IMR-90 (cell line): ENCODE measurements at regions not wholly inside any gene's neighbourhood (a gene's known extent, or its start where the extent isn't known, plus 50 kb on each side); places are given as distances from the start of the nearest gene placed in this dataset.

Experiments
- ATAC-seq: fragments of 200-7000 bp; cut with Tn5 transposase; 2 replicates; pipeline ENCODE4 v1.9.1; 2020; ENCODE audit warnings: low read depth, mild to moderate bottlenecking, moderate library complexity
- BruUV-seq: library from RNA; stranded (reverse); fragments of 400-500 nt; replicated peaks from 2 replicates; lab custom pipeline; 2021; lab: Mats Ljungman, UMichigan
- CTCF ChIA-PET: fragments of 300-600 bp; formaldehyde crosslinking; extraction: SDS; loops from one replicate; lab custom pipeline; 2021; ENCODE audit warnings: antibody characterized with exemption; lab: Yijun Ruan, JAX
- POLR2A ChIA-PET: fragments of 300-600 bp; sonication (Branson Sonifier 250); formaldehyde crosslinking; loops from one replicate; lab custom pipeline; 2022; ENCODE audit warnings: antibody characterized with exemption; ENCODE audit not compliant: unreplicated experiment; lab: Charles Lee
- DNase-seq: peaks from one replicate; pipeline ENCODE4 v3.0.0; 2013
- H2AFZ ChIP-seq: replicated peaks from 2 replicates; pipeline ENCODE3; 2013; ENCODE audit warnings: low read length, mild to moderate bottlenecking; ENCODE audit not compliant: poor library complexity
- H2AK5ac ChIP-seq: 2 replicates; pipeline ENCODE4 v1.6.1; 2013; ENCODE audit warnings: low read depth, low read length, inconsistent platforms
- H2AK9ac ChIP-seq: replicated peaks from 2 replicates; pipeline ENCODE3; 2013; ENCODE audit warnings: mild to moderate bottlenecking, low read depth, low read length, moderate library complexity; ENCODE audit not compliant: poor library complexity
- H2BK120ac ChIP-seq: 2 replicates; pipeline ENCODE4 v1.6.1; 2013; ENCODE audit warnings: low read depth, low read length, inconsistent platforms
- H2BK15ac ChIP-seq: 3 replicates; pipeline ENCODE4 v1.6.1; 2013; ENCODE audit warnings: low read depth, low read length, inconsistent platforms
- H2BK20ac ChIP-seq: 2 replicates; pipeline ENCODE4 v1.6.1; 2013; ENCODE audit warnings: low read depth, mild to moderate bottlenecking, inconsistent platforms, low read length, moderate library complexity
- H2BK5ac ChIP-seq: 2 replicates; pipeline ENCODE4 v1.6.1; 2013; ENCODE audit warnings: mild to moderate bottlenecking, low read depth, low read length, inconsistent platforms; ENCODE audit not compliant: poor library complexity, severe bottlenecking
- H3K14ac ChIP-seq: replicated peaks from 2 replicates; pipeline ENCODE4 v1.6.1; 2013; ENCODE audit warnings: low read depth, low read length, inconsistent platforms
- H3K18ac ChIP-seq: 2 replicates; pipeline ENCODE4 v1.6.1; 2013; ENCODE audit warnings: low read depth, low read length, control low read depth
- H3K23ac ChIP-seq: 2 replicates; pipeline ENCODE4 v1.6.1; 2013; ENCODE audit warnings: low read depth, low read length, inconsistent platforms
- H3K27ac ChIP-seq: 2 replicates; pipeline ENCODE4 v1.5.1; 2013; ENCODE audit warnings: mild to moderate bottlenecking, control low read depth, low read length; ENCODE audit not compliant: insufficient read depth
- H3K27me3 ChIP-seq: 2 replicates; pipeline ENCODE4 v1.6.1; 2013; ENCODE audit warnings: low read length; ENCODE audit not compliant: control insufficient read depth, insufficient read depth
- H3K36me3 ChIP-seq: 2 replicates; pipeline ENCODE4 v1.6.1; 2013; ENCODE audit warnings: low read length, mixed read lengths; ENCODE audit not compliant: control insufficient read depth, insufficient read depth
- H3K4ac ChIP-seq: 2 replicates; pipeline ENCODE4 v1.6.1; 2013; ENCODE audit warnings: low read depth, low read length, inconsistent platforms
- H3K4me1 ChIP-seq: 2 replicates; pipeline ENCODE4 v1.6.1; 2013; ENCODE audit warnings: low read length, mixed read lengths; ENCODE audit not compliant: control insufficient read depth, insufficient read depth
- H3K4me2 ChIP-seq: 2 replicates; pipeline ENCODE4 v1.6.1; 2013; ENCODE audit warnings: low read depth, mild to moderate bottlenecking, control low read depth, low read length, moderate library complexity
- H3K4me3 ChIP-seq: 2 replicates; pipeline ENCODE4 v1.5.1; 2013; ENCODE audit warnings: low read depth, mild to moderate bottlenecking, control low read depth, low read length, moderate library complexity; ENCODE audit not compliant: insufficient read depth
- H3K56ac ChIP-seq: 2 replicates; pipeline ENCODE4 v1.6.1; 2013; ENCODE audit warnings: low read length, inconsistent platforms; ENCODE audit not compliant: insufficient read depth; ENCODE audit errors: extremely low read depth
- H3K79me1 ChIP-seq, 2 experiments: 2 replicates each; pipeline ENCODE4 v1.6.1; 2013; ENCODE audit warnings: low read length in 2 of 2, inconsistent platforms in 1 of 2, low read depth in 1 of 2
- H3K9ac ChIP-seq: 2 replicates; pipeline ENCODE4 v1.6.1; 2013; ENCODE audit warnings: low read depth, low read length, control low read depth
- H3K9me1 ChIP-seq: 2 replicates; pipeline ENCODE4 v1.6.1; 2013; ENCODE audit warnings: low read length, inconsistent platforms; ENCODE audit not compliant: insufficient read depth
- H3K9me3 ChIP-seq: 2 replicates; pipeline ENCODE4 v1.6.1; 2013; ENCODE audit warnings: low read length; ENCODE audit not compliant: control insufficient read depth, insufficient read depth
- H4K20me1 ChIP-seq: 2 replicates; pipeline ENCODE4 v1.6.1; 2013; ENCODE audit warnings: low read length, inconsistent platforms; ENCODE audit not compliant: insufficient read depth
- H4K5ac ChIP-seq: 2 replicates; pipeline ENCODE4 v1.6.1; 2013; ENCODE audit warnings: mild to moderate bottlenecking, low read depth, low read length, control low read depth
- H4K8ac ChIP-seq, 2 experiments: 2 replicates each; pipeline ENCODE4 v1.6.1; 2013; ENCODE audit warnings: low read depth in 2 of 2, low read length in 2 of 2, control low read depth in 1 of 2, inconsistent platforms in 1 of 2
- H4K91ac ChIP-seq: 2 replicates; pipeline ENCODE4 v1.6.1; 2013; ENCODE audit warnings: low read depth, low read length, inconsistent platforms; ENCODE audit not compliant: insufficient read depth
- BHLHE40 ChIP-seq: fragments of 150-350 bp; IDR thresholded peaks from 2 replicates; pipeline ENCODE4 v1.6.1; 2016; ENCODE audit warnings: mild to moderate bottlenecking, low read depth, low read length
- CTCF ChIP-seq: conservative IDR thresholded peaks from 2 replicates; pipeline ENCODE4 v1.5.1; 2012; ENCODE audit warnings: mild to moderate bottlenecking, low read depth, low read length, improper control_type of control experiment
- POLR2A ChIP-seq: IDR thresholded peaks from 2 replicates; pipeline ENCODE4 v1.6.1; 2012; ENCODE audit warnings: mild to moderate bottlenecking, low read depth, low read length
- RCOR1 ChIP-seq: IDR thresholded peaks from 2 replicates; pipeline ENCODE4 v1.6.1; 2012; ENCODE audit warnings: mild to moderate bottlenecking, low read length, improper control_type of control experiment; ENCODE audit not compliant: insufficient replicate concordance
- RFX5 ChIP-seq: IDR thresholded peaks from 2 replicates; pipeline ENCODE4 v1.8.0; 2012; ENCODE audit warnings: low read depth, mild to moderate bottlenecking, low read length, moderate library complexity
- WGBS, 2 experiments: methylation state at CpG; one replicate each; pipeline versions ENCODE4 v1.1.5 to v1.1.7; 2013; ENCODE audit warnings: missing lambda C conversion rate in 2 of 2; ENCODE audit not compliant: insufficient read length in 1 of 2; ENCODE audit errors: extremely low coverage in 2 of 2; 5-methylcytosine and 5-hydroxymethylcytosine counted together
- dilution Hi-C: fragments of 300-500 bp; cut with HindIII; formaldehyde crosslinking; loops from one replicate; pipeline ENCODE4 v1.14.3; 2018; ENCODE audit warnings: low sequenced_read_pairs; ENCODE audit not compliant: unreplicated experiment
- in situ Hi-C: fragments of 300-500 bp; cut with MboI; formaldehyde crosslinking; loops from 3 replicates; pipeline ENCODE4 v1.14.3; 2019; ENCODE audit warnings: low sequenced_read_pairs, inconsistent platforms, mixed read lengths
- intact Hi-C: fragments of 100-400 bp; cut with micrococcal nuclease; formaldehyde crosslinking; loops from 2 replicates; pipeline ENCODE4 v1.10.0; 2022

GRCh38 chr1:198014355-198014754, 97.2 kb downstream of the LHX9 start:
- H3K9ac ChIP-seq: no peak overlapping the region
- DNase-seq (no peak), ATAC-seq (no peak)
- no peak overlapping the region for H3K14ac ChIP-seq
- no TSS peak for BruUV-seq
- no peak overlapping the region for H4K8ac ChIP-seq
- H3K18ac ChIP-seq: no peak overlapping the region
- dilution Hi-C loops: no loop called here
- no peak overlapping the region for H2AK9ac ChIP-seq
- H3K27ac ChIP-seq: no peak overlapping the region
- no peak overlapping the region for H2BK5ac ChIP-seq
- H4K20me1 ChIP-seq: no peaks in the 10 kb centered on the region
- no peak overlapping the region for H4K91ac ChIP-seq
- H3K36me3 ChIP-seq: no peaks in the 10 kb centered on the region
- no peak overlapping the region for H2AK5ac ChIP-seq
- no peak overlapping the region for H3K4me2 ChIP-seq
- no peak overlapping the region for H2AFZ ChIP-seq
- H2BK120ac ChIP-seq: no peak overlapping the region
- peaks cover 2% of the 10 kb centered on the region; the same call in 1 of the 2 replicates for H3K9me3 ChIP-seq
- no peak overlapping the region for H4K5ac ChIP-seq
- no peak overlapping the region for H3K4ac ChIP-seq
- intact Hi-C loops: loop anchor here (10.0 kb wide), 1 partner anchor 60 kb away; no protein-coding TSS in a partner anchor
- H3K56ac ChIP-seq: no peak overlapping the region
- no peaks in the 10 kb centered on the region for H3K27me3 ChIP-seq
- H3K4me1 ChIP-seq: peaks cover 2% of the 10 kb centered on the region; the same call in 1 of the 2 replicates
- in situ Hi-C loops: no loop called here
- no CpG with 5 or more reads among the region's 1 CpG for WGBS, 2 experiments
- no peak overlapping the region for H3K23ac ChIP-seq
- ChIA-PET POLR2A (no interaction called here), CTCF (interaction anchor here (0.6 kb wide), 1 partner anchor 10 kb away, joined by 4 read pairs; no protein-coding TSS in a partner anchor)
- H3K9me1 ChIP-seq: peaks cover 3% of the 10 kb centered on the region; the same call in 1 of the 2 replicates
- no peaks in the 10 kb centered on the region for H3K79me1 ChIP-seq
- no peak overlapping the region for H2BK15ac ChIP-seq
- TF ChIP-seq RFX5: no peak
- no peak for TF ChIP-seq CTCF
- no peak for TF ChIP-seq RCOR1
- TF ChIP-seq POLR2A: no peak
- no peak for TF ChIP-seq BHLHE40
- no peak overlapping the region for H2BK20ac ChIP-seq
- H3K4me3 ChIP-seq: no peak overlapping the region
